ENCODE measurements at regions not wholly inside any gene's neighbourhood (a gene's known extent, or its start where the extent isn't known, plus 50 kb on each side); places are given as distances from the start of the nearest gene placed in this dataset.
"Not testable (repeated sequence)": the region's sequence is repeated elsewhere in the genome, so short reads cannot be mapped to it uniquely, and the experiment has no call there.

GRCh38 chr2:175688243-175688642 is 313.8 kb downstream of the LNPK start:
- DNase-seq (ENCODE audit: extremely low read depth, low read depth, low spot score): no peak

- DNase-seq (ENCODE audit: extremely low read depth, low read depth, low spot score): no peak
Measured at GRCh38 chr2:175687465-175687864, 314.6 kb downstream of the LNPK start.

- no peak for DNase-seq (ENCODE audit: extremely low read depth, low read depth, low spot score)
Measured at GRCh38 chr2:175686002-175686401, 316.1 kb downstream of the LNPK start.

DNA sequence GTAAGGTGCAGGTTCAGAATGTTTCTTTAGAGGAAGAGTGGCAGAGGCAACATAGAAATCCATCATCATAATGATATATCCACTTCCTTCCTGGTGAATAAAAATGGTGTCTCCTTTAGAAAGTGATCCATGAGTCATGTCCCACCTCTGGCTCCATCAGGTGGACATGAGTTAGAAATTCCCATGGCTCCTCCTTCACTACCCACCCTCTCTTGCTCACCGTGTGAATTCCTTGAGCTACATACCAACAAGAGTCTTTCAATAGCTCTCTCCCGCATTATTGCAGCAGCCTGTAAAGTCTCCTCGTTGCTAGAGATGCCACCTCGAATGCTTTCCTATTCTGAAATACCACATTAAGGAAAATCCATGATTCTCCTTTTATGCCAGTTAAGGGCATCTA is 317.6 kb downstream of the LNPK start:
- no peak for DNase-seq (ENCODE audit: extremely low read depth, low read depth, low spot score)

- DNase-seq (ENCODE audit: extremely low read depth, low read depth, low spot score): no peak
Measured at GRCh38 chr2:175679728-175680127, 322.3 kb downstream of the LNPK start.

DNA sequence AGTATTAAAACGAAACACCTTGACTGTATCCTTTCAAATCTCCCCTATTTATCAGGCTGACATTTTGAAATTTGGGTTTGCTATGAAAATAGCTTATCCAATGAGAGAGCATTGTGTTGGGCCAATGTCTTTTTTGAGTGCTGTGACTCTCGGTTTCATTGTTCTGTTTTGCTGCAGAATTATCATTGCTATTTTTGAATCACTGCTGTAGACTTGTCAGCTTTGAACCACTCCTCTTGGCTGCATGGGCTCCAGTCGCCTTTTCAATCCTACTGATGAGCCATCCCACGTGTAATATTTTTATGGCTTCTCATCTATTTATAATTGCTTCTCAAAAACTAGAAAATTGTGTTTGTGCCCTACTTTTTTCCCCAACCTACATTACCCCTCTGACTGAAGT is 322.8 kb downstream of the LNPK start:
- no peak for DNase-seq (ENCODE audit: extremely low read depth, low read depth, low spot score)

GRCh38 chr2:175677880-175678279 is 324.2 kb downstream of the LNPK start:
- DNase-seq (ENCODE audit: extremely low read depth, low read depth, low spot score): no peak

DNA sequence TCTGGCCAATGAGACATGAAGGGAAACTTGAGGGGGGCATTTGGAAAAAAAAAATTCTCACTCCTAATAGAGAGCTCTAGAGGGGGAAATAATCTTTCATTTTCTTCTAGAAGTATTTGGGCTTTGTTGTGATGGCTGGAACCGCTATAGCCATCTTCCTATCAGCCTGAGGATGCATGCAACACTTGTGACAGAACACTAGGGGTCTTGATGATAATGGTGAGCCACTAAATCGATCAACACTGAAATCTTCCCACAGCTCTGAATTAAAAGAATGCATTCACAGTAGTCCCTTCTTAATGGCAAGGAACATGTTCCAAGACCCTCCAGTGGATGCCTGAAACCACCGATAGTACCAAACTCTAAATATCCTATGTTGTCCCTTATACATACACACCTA is 325.3 kb downstream of the LNPK start:
- DNase-seq (ENCODE audit: extremely low read depth, low read depth, low spot score): no peak

GRCh38 chr2:175668804-175669203 is 333.3 kb downstream of the LNPK start:
- DNase-seq (ENCODE audit: extremely low read depth, low read depth, low spot score): not testable (repeated sequence)

GRCh38 chr2:175662335-175662734 is 339.7 kb downstream of the LNPK start:
- no peak for DNase-seq (ENCODE audit: extremely low read depth, low read depth, low spot score)

- DNase-seq (ENCODE audit: extremely low read depth, low read depth, low spot score): no peak
Measured at GRCh38 chr2:175648577-175649063, 353.4 kb downstream of the LNPK start.

GRCh38 chr2:175647058-175647457 is 355.0 kb downstream of the LNPK start:
- DNase-seq (ENCODE audit: extremely low read depth, low read depth, low spot score): no peak

- no peak for DNase-seq (ENCODE audit: extremely low read depth, low read depth, low spot score)
Measured at GRCh38 chr2:175640655-175641054, 361.4 kb downstream of the LNPK start.

DNA sequence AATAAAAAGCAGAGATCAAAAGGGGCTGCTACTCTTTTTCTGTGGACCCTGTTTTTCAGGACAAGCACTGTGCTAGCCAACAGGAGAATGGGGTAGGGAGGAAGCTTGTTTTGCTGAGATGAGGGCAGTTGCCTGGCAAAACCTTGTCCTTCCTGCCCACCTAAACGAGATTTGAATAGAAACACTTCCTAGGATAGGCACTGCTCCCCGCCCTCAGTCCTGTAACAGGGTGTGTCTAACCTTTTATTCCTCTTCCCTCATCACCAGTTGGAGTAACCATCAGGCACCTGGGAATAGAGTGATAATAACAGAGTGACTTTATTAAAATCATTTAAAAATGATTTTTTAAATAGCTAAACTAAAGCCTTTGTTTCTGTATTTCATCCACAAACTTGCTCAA is 368.8 kb downstream of the LNPK start:
- DNase-seq (ENCODE audit: extremely low read depth, low read depth, low spot score): no peak

GRCh38 chr2:175631245-175631623 is 370.8 kb downstream of the LNPK start:
- DNase-seq (ENCODE audit: extremely low read depth, low read depth, low spot score): no peak

DNA sequence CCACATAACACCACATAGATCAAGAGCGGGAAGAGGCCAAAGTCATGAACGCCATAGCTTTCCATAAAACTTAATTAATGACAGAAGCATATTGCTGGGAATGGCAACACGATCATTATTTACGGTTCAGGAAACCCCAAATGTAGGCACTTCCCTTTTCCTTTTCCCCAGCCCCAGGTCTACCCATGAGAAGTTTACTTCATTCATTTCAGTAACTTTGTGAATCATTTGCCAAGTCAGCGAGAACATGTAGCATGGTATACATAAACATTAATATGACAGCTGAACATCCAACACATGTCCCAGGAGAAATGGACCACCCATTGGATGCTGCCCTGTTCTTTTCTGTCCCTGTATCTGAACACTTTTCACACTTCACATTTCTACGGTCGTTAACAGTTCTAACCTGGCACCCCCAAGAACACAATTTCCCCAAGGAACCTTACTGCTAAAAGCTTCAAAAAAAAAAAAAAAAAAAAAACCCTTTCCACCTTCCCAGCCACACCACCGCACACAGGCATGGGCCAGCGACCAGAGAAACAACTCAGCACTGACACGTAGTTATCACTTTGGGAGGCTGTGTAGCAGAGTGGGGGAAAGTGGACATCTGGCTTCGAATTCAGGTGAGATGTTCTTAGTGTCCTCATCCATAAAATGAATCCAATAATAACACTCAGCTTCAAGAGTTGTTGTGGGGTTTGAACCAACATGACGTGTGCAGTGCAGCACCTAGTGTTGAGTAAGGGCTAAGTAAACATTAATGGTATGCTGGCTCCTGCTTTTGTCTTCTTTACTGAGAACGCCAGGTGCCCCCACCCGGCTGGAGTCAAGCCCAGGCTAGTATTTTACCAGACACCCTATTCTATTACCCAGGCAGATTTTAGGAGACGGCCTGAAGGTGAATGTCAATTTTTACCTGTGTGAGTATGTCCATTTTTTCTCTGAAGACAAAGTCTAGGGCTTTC is 371.5 kb downstream of the LNPK start:
- DNase-seq (ENCODE audit: extremely low read depth, low read depth, low spot score): no peak

- DNase-seq (ENCODE audit: extremely low read depth, low read depth, low spot score): no peak
Measured at GRCh38 chr2:175628243-175628642, 373.8 kb downstream of the LNPK start.

- no peak for DNase-seq (ENCODE audit: extremely low read depth, low read depth, low spot score)
Measured at GRCh38 chr2:175627405-175627804, 374.7 kb downstream of the LNPK start.

DNA sequence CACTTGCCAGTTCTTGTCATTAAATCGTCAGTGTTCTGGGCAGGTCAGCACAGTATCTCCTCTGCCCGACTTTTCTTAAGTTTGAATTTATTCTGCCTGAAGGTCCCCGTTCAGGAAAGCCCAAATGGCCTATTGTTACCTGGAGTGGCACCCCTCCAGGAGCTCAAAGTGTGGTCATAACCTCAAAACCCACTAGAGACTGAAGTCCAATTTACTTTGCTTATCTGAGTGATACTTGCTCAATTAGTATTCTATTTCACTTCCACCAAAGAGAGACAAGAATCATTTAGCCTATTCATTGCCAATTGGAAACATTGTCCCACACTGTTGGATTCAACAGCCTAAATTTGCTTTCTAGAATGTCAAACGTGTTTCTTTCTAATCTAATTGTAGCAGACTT is 375.3 kb downstream of the LNPK start:
- no peak for DNase-seq (ENCODE audit: extremely low read depth, low read depth, low spot score)

DNA sequence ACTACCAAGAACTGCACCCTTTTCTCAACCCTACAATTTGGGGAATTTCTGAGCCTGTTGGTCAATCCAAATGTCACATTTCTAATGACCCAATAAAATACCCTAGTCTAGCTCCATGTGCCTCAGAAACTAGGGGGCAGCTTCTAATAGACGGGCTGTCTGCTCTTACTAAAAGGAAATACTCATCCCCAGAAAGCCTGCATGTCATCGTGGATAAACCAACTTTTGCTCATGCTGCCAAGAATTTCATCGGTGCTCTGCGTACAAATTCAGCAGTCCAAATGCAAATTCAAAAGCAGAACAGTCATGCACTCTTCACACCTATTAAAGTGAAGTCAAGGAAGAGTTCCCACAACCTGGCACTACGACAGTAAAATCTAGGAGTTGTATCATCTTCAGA is 377.3 kb downstream of the LNPK start:
- no peak for DNase-seq (ENCODE audit: extremely low read depth, low read depth, low spot score)

GRCh38 chr2:175624211-175624761 is 377.8 kb downstream of the LNPK start:
- no peak for DNase-seq (ENCODE audit: extremely low read depth, low read depth, low spot score)

GRCh38 chr2:175621821-175622220 is 380.2 kb downstream of the LNPK start:
- no peak for DNase-seq (ENCODE audit: extremely low read depth, low read depth, low spot score)

All from glomerular endothelial cell (primary cell).